Skeletal muscle satellite cell (primary cell): ENCODE measurements at regions not wholly inside any gene's neighbourhood (a gene's known extent, or its start where the extent isn't known, plus 50 kb on each side); places are given as distances from the start of the nearest gene placed in this dataset.
"Not testable (repeated sequence)": the region's sequence is repeated elsewhere in the genome, so short reads cannot be mapped to it uniquely, and the experiment has no call there.

Source experiments
- H3K27me3 ChIP-seq: 2 replicates; pipeline ENCODE4 v1.7.0; 2013; ENCODE audit warnings: low read length; ENCODE audit not compliant: control insufficient read depth, insufficient read depth
- H3K36me3 ChIP-seq: 2 replicates; pipeline ENCODE4 v1.7.0; 2013; ENCODE audit warnings: mild to moderate bottlenecking, control low read depth, low read length; ENCODE audit not compliant: insufficient read depth
- H3K4me1 ChIP-seq: 2 replicates; pipeline ENCODE4 v1.7.0; 2013; ENCODE audit warnings: low read length; ENCODE audit not compliant: control insufficient read depth, insufficient read depth
- H3K4me2 ChIP-seq: 2 replicates; pipeline ENCODE4 v1.7.0; 2013; ENCODE audit warnings: mild to moderate bottlenecking, low read length
- H3K4me3 ChIP-seq: 2 replicates; pipeline ENCODE4 v1.7.0; 2013; ENCODE audit warnings: low read length
- H3K9ac ChIP-seq: 2 replicates; pipeline ENCODE4 v1.7.0; 2013; ENCODE audit warnings: mild to moderate bottlenecking, low read depth, low read length, moderate library complexity
- H3K9me3 ChIP-seq: replicated peaks from 2 replicates; pipeline ENCODE4 v1.7.0; 2013; ENCODE audit warnings: mild to moderate bottlenecking, control low read depth, low read length

DNA sequence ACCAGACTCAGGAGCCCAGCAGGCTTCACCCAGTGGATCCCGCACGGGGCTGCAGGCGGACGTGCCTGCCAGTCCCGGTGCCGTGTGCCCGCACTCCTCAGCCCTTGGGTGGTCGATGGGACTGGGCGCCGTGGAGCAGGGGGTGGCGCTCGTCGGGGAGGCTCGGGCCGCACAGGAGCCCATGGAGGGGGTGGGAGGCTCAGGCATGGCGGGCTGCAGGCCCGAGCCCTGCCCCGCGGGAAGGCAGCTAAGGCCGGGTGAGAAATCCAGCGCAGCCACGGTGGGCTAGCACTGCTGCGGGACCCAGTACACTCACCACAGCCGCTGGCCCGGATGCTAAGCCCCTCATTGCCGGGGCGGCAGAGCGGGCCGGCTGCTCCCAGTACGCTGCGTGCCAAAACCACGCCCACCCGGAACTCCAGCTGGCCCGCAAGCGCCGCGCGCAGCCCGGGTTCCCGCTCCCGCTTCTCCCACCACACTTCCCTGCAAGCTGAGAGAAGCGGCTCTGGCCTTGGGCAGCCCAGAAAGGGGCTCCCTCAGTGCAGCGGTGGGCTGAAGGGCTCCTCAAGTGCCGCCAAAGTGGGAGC lies 977.0 kb upstream of the LRFN5 start:
- not testable (repeated sequence) for H3K27me3 ChIP-seq, H3K4me1 ChIP-seq, H3K9ac ChIP-seq, H3K4me2 ChIP-seq, H3K36me3 ChIP-seq, H3K9me3 ChIP-seq, H3K4me3 ChIP-seq

DNA sequence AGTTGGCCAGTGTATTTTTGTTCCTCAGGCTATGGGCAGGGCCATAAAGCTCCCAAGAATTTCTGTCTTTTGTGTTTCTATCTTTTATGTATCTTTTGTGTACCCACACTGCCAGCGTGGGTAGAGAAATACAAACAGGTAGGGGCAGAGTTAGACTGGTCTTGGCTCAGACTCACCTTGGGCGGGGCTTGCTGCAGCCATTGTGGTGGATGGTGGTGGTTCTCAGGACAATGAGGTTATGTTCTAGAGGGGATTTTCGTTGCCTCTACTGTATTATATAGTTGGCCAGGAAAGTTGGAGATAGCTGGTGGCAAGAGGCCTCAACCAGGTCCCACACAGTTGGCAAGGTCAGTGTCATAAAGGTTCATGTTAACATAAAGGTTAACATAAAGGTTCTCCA lies 977.5 kb upstream of the LRFN5 start:
- Histone ChIP-seq H3K9ac (no peak overlapping the region), H3K4me2 (no peak overlapping the region), H3K4me1 (no peaks in the 10 kb centered on the region), H3K4me3 (no peak overlapping the region), H3K27me3 (no peaks in the 10 kb centered on the region), H3K36me3 (no peaks in the 10 kb centered on the region), H3K9me3 (no peaks in the 10 kb centered on the region)

DNA sequence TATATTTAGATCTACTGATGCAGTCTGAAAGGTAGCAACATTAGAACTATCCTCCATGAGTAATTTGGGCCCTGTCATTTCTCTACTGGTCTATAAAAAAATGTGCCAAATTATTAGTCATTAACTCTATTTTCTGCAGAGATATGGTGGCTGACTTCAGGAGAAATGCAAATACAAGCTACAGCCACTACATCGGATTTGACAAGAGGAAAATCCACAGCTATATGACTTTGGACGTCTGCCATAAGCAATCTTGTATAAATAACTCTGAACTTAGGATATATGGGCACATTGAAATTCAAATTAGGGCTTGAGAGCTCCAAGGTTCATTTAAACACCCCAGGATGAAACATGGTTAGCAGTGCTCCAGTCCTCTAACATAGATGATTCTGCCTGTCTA lies 983.0 kb upstream of the LRFN5 start:
- H3K9ac ChIP-seq: no peak overlapping the region
- H3K4me1 ChIP-seq: no peaks in the 10 kb centered on the region
- H3K4me3 ChIP-seq: no peak overlapping the region
- H3K27me3 ChIP-seq: no peaks in the 10 kb centered on the region
- H3K36me3 ChIP-seq: no peaks in the 10 kb centered on the region
- H3K9me3 ChIP-seq: no peaks in the 10 kb centered on the region
- H3K4me2 ChIP-seq: no peak overlapping the region

DNA sequence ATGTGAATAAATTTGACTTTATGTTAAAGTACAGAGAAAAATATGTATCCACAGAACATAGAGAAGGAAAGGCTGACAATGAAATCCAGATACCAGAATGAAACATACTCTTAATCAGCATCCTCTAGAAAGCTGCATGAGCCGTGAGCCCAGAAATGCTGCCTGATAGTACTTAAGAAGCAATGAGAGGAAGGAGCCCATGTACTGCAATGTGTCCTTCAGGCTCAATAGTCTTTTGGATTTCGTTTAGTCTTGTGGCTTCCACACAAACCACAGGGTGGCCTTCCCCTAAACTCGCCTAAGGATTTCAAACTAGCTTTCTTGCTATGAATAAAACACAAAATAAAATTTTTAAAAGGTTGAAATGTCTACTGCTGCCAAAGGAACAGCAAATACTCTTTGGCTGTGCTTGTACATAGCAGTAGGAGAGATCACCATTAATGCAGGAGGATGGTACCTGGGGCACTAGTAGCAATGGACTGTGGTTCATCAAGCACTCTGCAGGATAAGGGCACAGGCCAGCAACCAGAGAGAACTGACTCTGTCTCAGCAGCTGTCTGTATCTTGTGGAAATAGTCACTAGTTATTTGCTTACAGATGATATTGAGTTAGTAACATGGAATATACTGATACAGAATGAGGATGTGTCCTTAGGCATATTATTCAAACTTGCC lies 988.3 kb upstream of the LRFN5 start:
- Histone ChIP-seq H3K4me1 (no peaks in the 10 kb centered on the region), H3K4me3 (no peak overlapping the region), H3K9me3 (no peaks in the 10 kb centered on the region), H3K27me3 (no peaks in the 10 kb centered on the region), H3K36me3 (no peaks in the 10 kb centered on the region), H3K9ac (no peak overlapping the region), H3K4me2 (no peak overlapping the region)

DNA sequence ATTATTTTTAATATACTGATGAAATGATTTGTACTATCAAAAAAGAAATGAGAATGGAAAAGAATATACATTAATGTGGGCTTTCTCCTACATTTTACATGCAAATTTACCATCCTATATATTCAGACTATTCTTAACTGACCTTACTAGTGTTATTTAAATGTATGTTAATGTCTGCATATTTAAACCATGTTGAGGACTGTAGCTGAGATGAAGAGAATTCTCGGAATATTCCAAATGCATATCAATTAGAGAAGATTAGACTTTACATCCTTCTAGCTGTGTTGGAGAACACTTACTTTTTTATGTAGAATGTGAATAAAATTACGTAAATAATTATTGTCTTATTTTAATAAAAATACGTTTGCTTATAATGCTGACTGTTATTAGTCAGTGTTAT lies 990.1 kb upstream of the LRFN5 start:
- Histone ChIP-seq H3K27me3 (no peaks in the 10 kb centered on the region), H3K9ac (no peak overlapping the region), H3K4me3 (no peak overlapping the region), H3K4me1 (no peaks in the 10 kb centered on the region), H3K36me3 (no peaks in the 10 kb centered on the region), H3K4me2 (no peak overlapping the region), H3K9me3 (no peaks in the 10 kb centered on the region)

DNA sequence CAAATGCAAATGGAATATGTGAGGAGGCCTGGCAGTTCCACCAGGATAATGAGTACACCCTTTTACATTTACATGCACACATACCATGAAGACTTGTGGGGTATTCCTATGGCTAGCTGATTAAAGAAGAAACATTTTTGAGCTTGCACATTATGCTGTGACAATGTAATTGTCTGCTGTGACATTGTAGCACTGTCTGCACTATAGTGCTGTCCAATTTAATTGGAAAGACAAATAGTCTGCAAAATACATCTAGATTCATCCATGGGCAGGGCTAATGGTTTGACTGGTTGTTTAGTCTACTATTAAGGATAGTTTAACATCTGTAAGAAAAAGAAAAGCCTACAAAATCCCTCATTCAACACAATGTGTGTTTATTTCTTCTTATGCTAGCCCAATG lies 1005.6 kb upstream of the LRFN5 start:
- no peaks in the 10 kb centered on the region for H3K36me3 ChIP-seq
- H3K4me3 ChIP-seq: no peak overlapping the region
- no peaks in the 10 kb centered on the region for H3K27me3 ChIP-seq
- peaks cover 3% of the 10 kb centered on the region for H3K9me3 ChIP-seq
- no peak overlapping the region for H3K4me2 ChIP-seq
- H3K9ac ChIP-seq: no peak overlapping the region
- H3K4me1 ChIP-seq: no peaks in the 10 kb centered on the region

DNA sequence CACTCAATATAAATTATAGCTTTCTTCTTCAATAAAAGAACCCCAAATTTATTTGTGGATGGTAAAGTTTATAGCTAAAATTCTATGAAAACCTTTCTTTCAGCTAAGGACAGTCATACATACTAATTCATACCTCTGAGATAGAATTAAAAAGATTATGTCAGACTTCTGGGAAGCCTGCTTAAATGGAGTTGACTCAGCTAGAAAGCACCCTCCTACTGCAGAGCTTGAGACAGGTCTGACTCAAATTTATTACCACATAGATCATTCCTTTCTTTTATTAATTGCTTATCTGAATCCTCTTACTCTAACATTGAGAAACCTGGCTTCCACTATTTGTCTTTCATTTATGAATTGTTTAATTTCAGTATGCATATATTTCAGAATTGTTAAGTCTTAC lies 1007.0 kb upstream of the LRFN5 start:
- H3K36me3 ChIP-seq: no peaks in the 10 kb centered on the region

DNA sequence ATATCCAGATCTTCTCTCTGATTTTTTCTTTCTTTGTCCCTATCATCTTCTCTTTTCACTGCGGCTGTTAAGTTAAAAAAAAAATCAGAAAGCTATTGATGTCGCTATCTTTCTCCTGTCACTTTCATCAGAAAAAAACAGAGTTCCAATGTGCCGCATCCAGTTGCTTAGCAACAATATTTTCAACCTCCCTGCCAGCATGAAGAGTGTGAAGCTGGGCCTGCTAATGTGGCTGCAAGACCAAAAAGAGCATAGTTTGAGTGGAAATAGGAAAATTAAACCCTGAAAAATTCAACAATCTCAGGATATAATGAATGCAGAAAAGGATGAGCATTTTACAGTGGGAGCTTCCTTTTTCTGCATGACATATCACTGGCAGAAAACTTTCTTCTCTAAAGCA lies 1025.4 kb upstream of the LRFN5 start:
- Histone ChIP-seq H3K9me3 (no peaks in the 10 kb centered on the region), H3K36me3 (no peaks in the 10 kb centered on the region), H3K27me3 (no peaks in the 10 kb centered on the region), H3K4me2 (no peak overlapping the region), H3K4me3 (no peak overlapping the region), H3K4me1 (no peaks in the 10 kb centered on the region), H3K9ac (no peak overlapping the region)

More for the DNA sequence above, 1007.0 kb upstream of the LRFN5 start:
- Histone ChIP-seq H3K4me3 (no peak overlapping the region), H3K27me3 (no peaks in the 10 kb centered on the region), H3K9ac (no peak overlapping the region), H3K9me3 (peaks cover 3% of the 10 kb centered on the region), H3K4me2 (no peak overlapping the region), H3K4me1 (no peaks in the 10 kb centered on the region)

DNA sequence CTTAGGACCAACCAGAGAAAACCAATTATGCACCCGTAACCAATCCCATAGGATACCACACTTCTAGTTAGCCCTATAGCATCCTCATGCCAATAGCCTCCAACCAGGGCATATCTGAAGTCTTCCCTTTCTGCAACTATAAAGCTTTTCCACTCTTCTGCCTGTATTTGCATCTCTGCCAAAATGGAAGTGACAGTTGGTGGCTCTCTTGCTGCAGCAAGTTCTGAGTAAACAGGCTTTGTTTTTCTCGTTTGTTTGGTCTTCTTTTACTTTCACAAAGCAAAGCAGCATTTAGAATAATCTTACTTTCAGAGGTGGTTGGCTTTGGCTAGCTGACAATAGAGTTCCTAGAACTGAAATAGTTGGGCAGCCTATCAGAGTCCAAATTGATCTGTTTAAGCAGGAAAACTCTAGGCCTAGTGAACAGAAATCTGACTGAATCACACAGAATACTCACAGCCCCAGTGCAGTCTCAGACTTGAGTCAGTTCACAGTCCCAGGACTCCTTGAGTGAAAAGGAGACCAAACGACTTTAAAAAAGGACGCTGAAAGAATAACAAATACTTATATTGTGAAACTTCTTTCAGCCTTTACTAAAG lies 1029.7 kb upstream of the LRFN5 start:
- Histone ChIP-seq H3K4me1 (no peaks in the 10 kb centered on the region), H3K9ac (no peak overlapping the region), H3K36me3 (no peaks in the 10 kb centered on the region), H3K4me3 (no peak overlapping the region), H3K27me3 (no peaks in the 10 kb centered on the region), H3K9me3 (no peaks in the 10 kb centered on the region), H3K4me2 (no peak overlapping the region)

DNA sequence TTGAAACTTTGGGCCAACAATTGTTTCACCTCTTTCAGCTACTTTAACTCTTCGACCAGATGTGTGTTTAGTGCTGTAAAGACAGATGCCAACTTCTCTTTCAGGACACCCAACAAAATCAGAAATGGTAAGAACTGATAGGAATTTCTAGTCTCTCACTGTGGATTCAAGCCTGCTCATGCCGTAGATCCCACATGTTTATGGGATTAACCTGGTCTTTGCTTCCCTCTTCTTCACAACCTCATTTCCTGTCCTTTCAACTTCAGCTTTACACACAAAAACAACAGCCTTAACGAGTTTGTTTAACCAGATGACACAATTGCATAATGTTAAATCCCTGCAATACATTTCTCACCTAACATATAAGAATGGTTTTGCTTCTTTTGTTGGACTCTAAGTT lies 1031.9 kb upstream of the LRFN5 start:
- no peaks in the 10 kb centered on the region for H3K27me3 ChIP-seq
- no peak overlapping the region for H3K4me3 ChIP-seq
- no peak overlapping the region for H3K4me2 ChIP-seq
- no peaks in the 10 kb centered on the region for H3K36me3 ChIP-seq
- no peak overlapping the region for H3K9ac ChIP-seq
- no peaks in the 10 kb centered on the region for H3K4me1 ChIP-seq
- H3K9me3 ChIP-seq: no peaks in the 10 kb centered on the region

DNA sequence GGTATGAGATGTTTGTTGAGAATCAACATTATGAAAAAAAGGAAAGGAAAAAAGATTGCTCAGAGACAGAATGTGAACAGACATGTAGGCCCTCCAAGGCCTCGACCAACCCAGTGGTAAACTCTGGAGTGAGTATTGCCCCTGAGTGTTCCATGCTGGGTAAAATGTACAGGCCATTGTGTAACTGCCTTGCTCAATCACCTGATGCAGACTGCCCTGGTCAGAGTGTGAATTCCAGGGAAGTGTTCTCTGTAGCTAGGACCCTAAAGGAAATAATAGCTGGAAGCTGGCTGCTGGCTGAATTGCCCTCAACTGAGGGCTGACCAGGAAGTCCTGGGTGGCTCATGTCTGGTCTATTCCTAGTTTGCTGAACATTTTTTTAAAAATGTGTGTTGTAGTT lies 1081.4 kb upstream of the LRFN5 start:
- Histone ChIP-seq H3K9ac (no peak overlapping the region), H3K4me2 (no peak overlapping the region), H3K27me3 (no peaks in the 10 kb centered on the region), H3K4me1 (no peaks in the 10 kb centered on the region), H3K36me3 (no peaks in the 10 kb centered on the region), H3K4me3 (no peak overlapping the region), H3K9me3 (no peaks in the 10 kb centered on the region)

DNA sequence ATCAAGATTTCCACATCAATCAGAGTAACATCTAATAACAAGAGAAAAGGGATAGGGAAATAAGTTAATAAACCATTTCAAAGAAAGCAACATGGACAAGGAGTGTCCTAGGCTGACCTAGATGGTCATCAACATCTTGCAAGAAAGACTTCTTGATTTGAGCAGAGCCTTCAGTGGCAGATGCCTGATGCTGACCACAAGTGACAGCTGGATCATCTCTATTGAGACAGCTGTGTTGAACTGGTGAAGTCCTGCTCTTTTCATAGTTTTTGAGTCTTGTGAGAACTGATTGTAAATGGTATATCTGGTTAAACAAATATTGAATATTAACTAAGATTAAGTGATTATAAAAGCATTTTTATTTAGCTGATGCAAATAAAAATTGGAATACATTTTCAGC lies 1083.6 kb upstream of the LRFN5 start:
- no peak overlapping the region for H3K4me2 ChIP-seq
- H3K9ac ChIP-seq: no peak overlapping the region
- H3K9me3 ChIP-seq: no peaks in the 10 kb centered on the region
- no peaks in the 10 kb centered on the region for H3K36me3 ChIP-seq
- no peak overlapping the region for H3K4me3 ChIP-seq
- H3K27me3 ChIP-seq: no peaks in the 10 kb centered on the region
- H3K4me1 ChIP-seq: no peaks in the 10 kb centered on the region
